ENCODE measurements at regions not wholly inside any gene's neighbourhood (a gene's known extent, or its start where the extent isn't known, plus 50 kb on each side); places are given as distances from the start of the nearest gene placed in this dataset.

- no peak overlapping the region for H3K27ac ChIP-seq
- TF ChIP-seq ZFX (IDR thresholded peaks at IDR 0.05) (no peak), CTCF (conservative IDR thresholded peaks at IDR 0.05) (no peak)
These were observed 147.8 kb downstream of the IRF8 start for GRCh38 chr16:86046667-86047270.

GRCh38 chr16:86048221-86048620 is 149.3 kb downstream of the IRF8 start:
- TF ChIP-seq CTCF (conservative IDR thresholded peaks at IDR 0.05), result no peak
- TF ChIP-seq ZFX (IDR thresholded peaks at IDR 0.05), result no peak
- no peak overlapping the region for H3K27ac ChIP-seq

GRCh38 chr16:86048882-86049585 is 150.1 kb downstream of the IRF8 start:
- no peak overlapping the region for H3K27ac ChIP-seq
- TF ChIP-seq ZFX (IDR thresholded peaks at IDR 0.05) (no peak), CTCF (conservative IDR thresholded peaks at IDR 0.05) (no peak)

- H3K27ac ChIP-seq, result no peak overlapping the region
- no peak for TF ChIP-seq ZFX (IDR thresholded peaks at IDR 0.05)
- no peak for TF ChIP-seq CTCF (conservative IDR thresholded peaks at IDR 0.05)
These were observed 150.7 kb downstream of the IRF8 start for GRCh38 chr16:86049641-86050040.

- H3K27ac ChIP-seq, result no peak overlapping the region
- TF ChIP-seq ZFX (IDR thresholded peaks at IDR 0.05) (no peak), CTCF (conservative IDR thresholded peaks at IDR 0.05) (no peak)
These were observed 151.1 kb downstream of the IRF8 start for GRCh38 chr16:86050111-86050510.

DNA sequence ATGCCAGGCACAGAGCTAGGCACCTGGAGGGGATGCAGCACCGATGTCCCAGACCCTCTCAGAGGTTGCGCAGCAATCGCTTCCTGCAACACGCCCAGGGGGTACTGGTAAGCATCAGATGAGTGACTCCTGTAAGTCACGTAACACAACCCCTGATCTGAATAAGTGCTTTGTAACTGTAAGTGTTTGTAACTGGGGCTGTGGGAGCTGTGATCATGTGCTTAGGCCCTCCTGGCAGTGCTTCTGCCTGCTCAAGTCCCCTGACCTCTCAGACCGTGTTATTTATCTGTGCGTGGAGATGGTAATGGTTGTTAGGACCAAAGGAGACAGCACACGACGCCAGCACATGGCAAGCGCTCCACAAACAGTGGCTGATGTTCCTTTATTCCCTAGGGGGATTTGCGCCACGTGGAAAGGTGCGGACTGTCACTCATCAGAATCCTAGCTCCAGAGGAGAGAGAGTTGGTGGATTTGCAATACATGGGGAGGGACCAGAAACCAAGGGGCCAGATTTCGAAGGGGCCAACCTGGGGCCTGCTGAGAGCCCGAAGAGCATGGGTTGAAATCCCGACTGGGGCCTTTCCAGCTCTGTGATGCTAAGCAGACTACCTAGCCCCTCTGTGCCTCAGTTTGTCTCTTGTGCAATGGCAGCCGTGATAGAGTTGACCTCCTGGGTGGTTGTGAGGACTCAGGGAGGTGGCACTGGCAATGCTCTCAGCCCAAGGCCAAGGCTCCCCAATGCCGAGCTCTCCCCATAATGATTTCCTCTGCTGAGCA is 151.8 kb downstream of the IRF8 start:
- TF ChIP-seq CTCF (conservative IDR thresholded peaks at IDR 0.05), result no peak
- no peak for TF ChIP-seq ZFX (IDR thresholded peaks at IDR 0.05)
- H3K27ac ChIP-seq, result no peak overlapping the region

Data from C4-2B (cell line).